H1 (cell line): ENCODE measurements at regions not wholly inside any gene's neighbourhood (a gene's known extent, or its start where the extent isn't known, plus 50 kb on each side); places are given as distances from the start of the nearest gene placed in this dataset.

ENCODE experiments used
- CTCF ChIA-PET: fragments of 300-600 bp; sonication (Branson Sonifier 250); formaldehyde crosslinking; loops from one replicate; lab custom pipeline; 2021; ENCODE audit not compliant: partially characterized antibody; lab: Charles Lee
- POLR2A ChIA-PET: fragments of 300-600 bp; sonication (Branson Sonifier 250); formaldehyde crosslinking; loops from one replicate; lab custom pipeline; 2021; ENCODE audit warnings: inconsistent platforms; ENCODE audit not compliant: partially characterized antibody; lab: Charles Lee
- DNase-seq, 2 experiments: peaks; one replicate each; pipeline versions ENCODE4 v3.0.0 to v3.0.0-alpha.2; 2010 to 2022; ENCODE audit warnings: low spot score in 2 of 2, low read depth in 1 of 2, mixed read lengths in 1 of 2
- FAIRE-seq: peaks from 2 replicates; lab custom pipeline; 2011; peaks lifted over from hg19 to GRCh38; lab: Jason Lieb, UNC
- H2AFZ ChIP-seq: 2 replicates; pipeline ENCODE4 v1.8.1; 2012; ENCODE audit warnings: low read length, inconsistent platforms
- H2AK5ac ChIP-seq: 2 replicates; pipeline ENCODE4 v1.6.1; 2013; ENCODE audit warnings: low read depth, low read length
- H2BK120ac ChIP-seq: replicated peaks from 2 replicates; pipeline ENCODE3; 2013; ENCODE audit warnings: low read depth, low read length, inconsistent platforms
- H2BK12ac ChIP-seq: 2 replicates; pipeline ENCODE4 v1.6.1; 2013; ENCODE audit warnings: low read depth, low read length
- H2BK15ac ChIP-seq: 2 replicates; pipeline ENCODE4 v1.6.1; 2013; ENCODE audit warnings: low read length
- H2BK20ac ChIP-seq: 2 replicates; pipeline ENCODE4 v1.6.1; 2013; ENCODE audit warnings: low read length
- H2BK5ac ChIP-seq: 2 replicates; pipeline ENCODE4 v1.6.1; 2013; ENCODE audit warnings: low read depth, low read length
- H3K14ac ChIP-seq: 2 replicates; pipeline ENCODE4 v1.6.1; 2013; ENCODE audit warnings: inconsistent platforms; ENCODE audit not compliant: insufficient read length
- H3K18ac ChIP-seq: 2 replicates; pipeline ENCODE4 v1.6.1; 2013; ENCODE audit warnings: low read length; ENCODE audit errors: extremely low read depth
- H3K23ac ChIP-seq: 2 replicates; pipeline ENCODE4 v1.6.1; 2013; ENCODE audit warnings: inconsistent platforms; ENCODE audit not compliant: insufficient read length
- H3K23me2 ChIP-seq: 2 replicates; pipeline ENCODE4 v1.6.1; 2013; ENCODE audit warnings: low read depth, low read length
- H3K27ac ChIP-seq: 2 replicates; pipeline ENCODE4 v1.6.1; 2011; ENCODE audit warnings: low read depth, low read length, inconsistent platforms
- H3K27me3 ChIP-seq, 4 experiments: replicated peaks in 1 of 4; 1 replicate in 1 of 4; 2 replicates in 3 of 4; pipeline versions ENCODE4 v1.6.1 to v1.8.1; 2011 to 2013; ENCODE audit warnings: low read length in 3 of 4, mild to moderate bottlenecking in 3 of 4, inconsistent platforms in 2 of 4, mixed read lengths in 2 of 4, moderate library complexity in 1 of 4; ENCODE audit not compliant: control insufficient read depth in 3 of 4, insufficient read depth in 3 of 4; ENCODE audit errors: extremely low read depth in 1 of 4
- H3K36me3 ChIP-seq, 4 experiments: 2 replicates each; pipeline versions ENCODE4 v1.6.1 to v1.8.1; 2011 to 2013; ENCODE audit warnings: mild to moderate bottlenecking in 4 of 4, low read length in 3 of 4, moderate library complexity in 2 of 4, control low read depth in 1 of 4, inconsistent platforms in 1 of 4; ENCODE audit not compliant: insufficient read depth in 4 of 4, control insufficient read depth in 2 of 4
- H3K4ac ChIP-seq: replicated peaks from 2 replicates; pipeline ENCODE3; 2013; ENCODE audit warnings: low read length, low read depth, mixed read lengths, inconsistent platforms; ENCODE audit not compliant: insufficient read length
- H3K4me1 ChIP-seq, 4 experiments: replicated peaks in 1 of 4; 1 replicate in 1 of 4; 2 replicates in 3 of 4; pipeline versions ENCODE4 v1.6.1 to v1.8.1; 2011 to 2013; ENCODE audit warnings: low read length in 3 of 4, inconsistent platforms in 2 of 4, mixed read lengths in 1 of 4; ENCODE audit not compliant: insufficient read depth in 4 of 4, control insufficient read depth in 3 of 4
- H3K4me2 ChIP-seq, 2 experiments: 2 replicates each; pipeline versions ENCODE4 v1.6.1 to v1.8.1; 2011 to 2013; ENCODE audit warnings: low read depth in 2 of 2, low read length in 2 of 2, control low read depth in 1 of 2, inconsistent platforms in 1 of 2, mild to moderate bottlenecking in 1 of 2; ENCODE audit not compliant: insufficient read depth in 1 of 2
- H3K4me3 ChIP-seq, 4 experiments: fragments of 200-600, 300-600 bp in 1 of 4; sonication (generic), shearing (Covaris generic), sonication (Bioruptor Twin) in 1 of 4; 2 replicates each; pipeline versions ENCODE4 v1.5.1 to v1.8.1; 2011 to 2016; ENCODE audit warnings: low read length in 4 of 4, low read depth in 3 of 4, control low read depth in 2 of 4, inconsistent platforms in 2 of 4, mild to moderate bottlenecking in 2 of 4, mixed read lengths in 1 of 4, moderate library complexity in 1 of 4; ENCODE audit not compliant: insufficient read depth in 2 of 4; ENCODE audit errors: extremely low read depth in 1 of 4
- H3K56ac ChIP-seq: replicated peaks from 2 replicates; pipeline ENCODE3; 2013; ENCODE audit warnings: low read depth, mild to moderate bottlenecking, mixed read lengths, low read length, inconsistent platforms; ENCODE audit not compliant: insufficient read length
- H3K79me1 ChIP-seq: 2 replicates; pipeline ENCODE4 v1.6.1; 2013; ENCODE audit warnings: low read depth, low read length, control low read depth
- H3K79me2 ChIP-seq, 2 experiments: 2 replicates each; pipeline versions ENCODE4 v1.6.1 to v1.8.1; 2012 to 2013; ENCODE audit warnings: low read length in 2 of 2, mild to moderate bottlenecking in 2 of 2, inconsistent platforms in 1 of 2; ENCODE audit not compliant: insufficient read depth in 2 of 2, control insufficient read depth in 1 of 2
- H3K9ac ChIP-seq, 4 experiments: replicated peaks in 1 of 4; 1 replicate in 1 of 4; 2 replicates in 3 of 4; pipeline versions ENCODE4 v1.6.1 to v1.8.1; 2011 to 2013; ENCODE audit warnings: low read depth in 3 of 4, low read length in 3 of 4, control low read depth in 2 of 4, mild to moderate bottlenecking in 2 of 4, moderate library complexity in 2 of 4, inconsistent platforms in 1 of 4; ENCODE audit errors: extremely low read depth in 1 of 4
- H3K9me3 ChIP-seq, 2 experiments: 2 replicates each; pipeline versions ENCODE4 v1.6.1 to v1.8.1; 2012 to 2013; ENCODE audit warnings: mild to moderate bottlenecking in 2 of 2, moderate library complexity in 2 of 2, control low read depth in 1 of 2, inconsistent platforms in 1 of 2, low read depth in 1 of 2, low read length in 1 of 2, mixed read lengths in 1 of 2; ENCODE audit not compliant: insufficient read depth in 2 of 2
- H4K20me1 ChIP-seq, 2 experiments: replicated peaks in 1 of 2; 2 replicates each; pipeline versions ENCODE3 to v1.8.1; 2011 to 2013; ENCODE audit warnings: inconsistent platforms in 2 of 2, low read length in 2 of 2, mild to moderate bottlenecking in 1 of 2; ENCODE audit not compliant: insufficient read depth in 2 of 2, control insufficient read depth in 1 of 2
- H4K5ac ChIP-seq: 2 replicates; pipeline ENCODE4 v1.6.1; 2013; ENCODE audit warnings: low read length, low read depth, mixed read lengths, inconsistent platforms; ENCODE audit not compliant: insufficient read length
- H4K8ac ChIP-seq: 2 replicates; pipeline ENCODE4 v1.8.0; 2013; ENCODE audit warnings: mild to moderate bottlenecking, moderate library complexity, low read length, inconsistent platforms; ENCODE audit not compliant: insufficient read depth; ENCODE audit errors: extremely low read depth
- H4K91ac ChIP-seq: replicated peaks from 2 replicates; pipeline ENCODE3; 2013; ENCODE audit warnings: low read length, mixed read lengths, inconsistent platforms; ENCODE audit not compliant: insufficient read length
- KDM4A ChIP-seq: IDR thresholded peaks from one replicate; pipeline ENCODE4 v1.7.1; 2012; ENCODE audit warnings: low read depth, mild to moderate bottlenecking, moderate library complexity, low read length, inconsistent platforms; ENCODE audit not compliant: severe bottlenecking
- RAD21 ChIP-seq, 2 experiments: IDR thresholded peaks in 1 of 2; conservative IDR thresholded peaks in 1 of 2; 2 replicates each; pipeline ENCODE4 v1.6.1; 2011; ENCODE audit warnings: low read depth in 2 of 2, low read length in 2 of 2, improper control_type of control experiment in 1 of 2, inconsistent platforms in 1 of 2, mild to moderate bottlenecking in 1 of 2, moderate library complexity in 1 of 2
- RFX5 ChIP-seq: IDR thresholded peaks from 2 replicates; pipeline ENCODE4 v1.6.1; 2011; ENCODE audit warnings: low read depth, low read length, improper control_type of control experiment, borderline replicate concordance
- WGBS, 2 experiments: shearing (Covaris generic) in 1 of 2; methylation state at CpG; one replicate each; pipeline versions ENCODE4 v1.1.6 to v1.1.7; 2013 to 2015; ENCODE audit warnings: low lambda C conversion rate in 2 of 2, mixed read lengths in 2 of 2, inconsistent platforms in 1 of 2, low coverage in 1 of 2, missing lambda C conversion rate in 1 of 2; ENCODE audit not compliant: insufficient replicate concordance in 2 of 2, insufficient coverage in 1 of 2, insufficient read length in 1 of 2; ENCODE audit errors: extremely low coverage in 1 of 2, missing lambda C conversion rate in 1 of 2; 5-methylcytosine and 5-hydroxymethylcytosine counted together
- TF ChIP-seq, protein P1 (sequence below), 3 experiments: IDR thresholded peaks; 1 replicate in 2 of 3; 2 replicates in 1 of 3; pipeline versions ENCODE4 v1.5.1 to v1.6.1; 2011; ENCODE audit warnings: low read length in 3 of 3, mild to moderate bottlenecking in 3 of 3, inconsistent platforms in 2 of 3, low read depth in 1 of 3, moderate library complexity in 1 of 3; ENCODE audit not compliant: insufficient read depth in 1 of 3; ENCODE audit errors: control extremely low read depth in 1 of 3

DNA sequence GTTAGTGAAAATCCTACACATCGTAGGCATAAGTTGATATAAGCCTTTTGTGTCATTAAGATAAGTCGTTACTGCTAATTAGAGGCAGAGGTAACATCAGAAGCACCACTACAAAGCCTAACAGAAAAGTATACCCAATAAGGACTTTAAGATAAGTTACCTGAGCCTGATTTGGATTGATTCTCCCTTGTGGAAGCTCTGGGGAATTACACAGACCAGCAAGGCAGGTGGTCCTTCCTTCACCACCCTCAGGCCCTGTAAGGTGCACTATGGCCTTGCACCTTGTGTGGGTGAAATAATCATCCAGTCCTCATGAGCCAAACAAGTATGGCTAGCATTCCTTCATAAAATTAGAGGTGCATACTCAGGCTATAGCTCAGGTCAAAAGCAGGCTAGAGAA is 166.7 kb upstream of the CHRM3 start:
- Histone ChIP-seq H4K20me1 (no peaks in the 10 kb centered on the region), H2BK15ac (no peak overlapping the region), H3K9ac (no peak overlapping the region), H3K4me1 (no peaks in the 10 kb centered on the region), H3K79me2 (no peaks in the 10 kb centered on the region), H2BK120ac (no peak overlapping the region), H2AFZ (0 out of 2 replicates have a peak overlapping the region, but pooled peaks have one; percentile 69), H3K4me3 (no peak overlapping the region), H3K4ac (no peak overlapping the region), H3K18ac (no peak overlapping the region), H4K8ac (no peak overlapping the region), H3K56ac (no peak overlapping the region), H3K79me1 (no peaks in the 10 kb centered on the region), H3K27me3 (no peaks in the 10 kb centered on the region), H3K36me3 (no peaks in the 10 kb centered on the region), H3K27ac (no peak overlapping the region), H2AK5ac (no peak overlapping the region), H3K14ac (no peak overlapping the region), H2BK5ac (no peak overlapping the region), H3K9me3 (peaks cover 2 to 4% of the 10 kb centered on the region in 2 experiments; a peak in 1 of 4 replicates), H2BK20ac (no peak overlapping the region), H3K4me2 (no peak overlapping the region), H4K5ac (no peak overlapping the region), H3K23ac (no peak overlapping the region), H2BK12ac (no peak overlapping the region), H4K91ac (no peak overlapping the region), H3K23me2 (no peaks in the 10 kb centered on the region)
- TF ChIP-seq RFX5 (no peak), RAD21 (IDR thresholded peaks at IDR 0.05 in 1 of 2, conservative IDR thresholded peaks at IDR 0.05 in 1 of 2; ENCODE audit: low read depth in 2 of 2, low read length in 2 of 2) (peak; percentile 6 to 32; a peak in 2 of 4 replicates), KDM4A (no peak)
- TF ChIP-seq, protein P1, sequence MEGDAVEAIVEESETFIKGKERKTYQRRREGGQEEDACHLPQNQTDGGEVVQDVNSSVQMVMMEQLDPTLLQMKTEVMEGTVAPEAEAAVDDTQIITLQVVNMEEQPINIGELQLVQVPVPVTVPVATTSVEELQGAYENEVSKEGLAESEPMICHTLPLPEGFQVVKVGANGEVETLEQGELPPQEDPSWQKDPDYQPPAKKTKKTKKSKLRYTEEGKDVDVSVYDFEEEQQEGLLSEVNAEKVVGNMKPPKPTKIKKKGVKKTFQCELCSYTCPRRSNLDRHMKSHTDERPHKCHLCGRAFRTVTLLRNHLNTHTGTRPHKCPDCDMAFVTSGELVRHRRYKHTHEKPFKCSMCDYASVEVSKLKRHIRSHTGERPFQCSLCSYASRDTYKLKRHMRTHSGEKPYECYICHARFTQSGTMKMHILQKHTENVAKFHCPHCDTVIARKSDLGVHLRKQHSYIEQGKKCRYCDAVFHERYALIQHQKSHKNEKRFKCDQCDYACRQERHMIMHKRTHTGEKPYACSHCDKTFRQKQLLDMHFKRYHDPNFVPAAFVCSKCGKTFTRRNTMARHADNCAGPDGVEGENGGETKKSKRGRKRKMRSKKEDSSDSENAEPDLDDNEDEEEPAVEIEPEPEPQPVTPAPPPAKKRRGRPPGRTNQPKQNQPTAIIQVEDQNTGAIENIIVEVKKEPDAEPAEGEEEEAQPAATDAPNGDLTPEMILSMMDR (IDR thresholded peaks at IDR 0.05; ENCODE audit: control extremely low read depth in 1 of 3, insufficient read depth in 1 of 3, low read depth in 1 of 3, low read length in 3 of 3): peak in 1 of 3 experiments; percentile 33; a peak in 1 of 4 replicates
- WGBS, 2 experiments: 86% methylated on average over 2 of the region's 2 CpGs; no CpG with 5 or more reads in 1 of the 2 experiments
- no peak for FAIRE-seq
- DNase-seq: no peak
- CTCF ChIA-PET: interaction anchor here (0.7 to 2.4 kb wide), 11 partner anchors 9 to 135 kb away, joined by 3 to 8 read pairs (median 4); no protein-coding TSS in a partner anchor
- POLR2A ChIA-PET: no interaction called here
